HEK293T (cell line): ENCODE measurements at regions not wholly inside any gene's neighbourhood (a gene's known extent, or its start where the extent isn't known, plus 50 kb on each side); places are given as distances from the start of the nearest gene placed in this dataset.

Source experiments
- CTCF ChIA-PET: fragments of 350-600 bp; formaldehyde crosslinking; extraction: SDS; loops from one replicate; lab custom pipeline; 2021; ENCODE audit warnings: antibody characterized with exemption, inconsistent platforms; lab: Yijun Ruan, JAX
- POLR2A ChIA-PET: fragments of 350-600 bp; formaldehyde crosslinking; extraction: SDS; loops from one replicate; lab custom pipeline; 2020; ENCODE audit warnings: antibody characterized with exemption, inconsistent platforms; lab: Yijun Ruan, JAX
- DNase-seq: peaks from one replicate; pipeline ENCODE4 v3.0.0; 2012; ENCODE audit warnings: mixed read lengths; ENCODE audit errors: extremely low spot score
- ARNT ChIP-seq: fragments of 450-650 bp; IDR thresholded peaks from 2 replicates; pipeline ENCODE4 v1.6.1; 2017; ENCODE audit warnings: mild to moderate bottlenecking
- BHLHE40 ChIP-seq: fragments of 450-650 bp; IDR thresholded peaks from 2 replicates; pipeline ENCODE4 v1.6.1; 2016; ENCODE audit warnings: mild to moderate bottlenecking, moderate library complexity, borderline replicate concordance
- CTBP1 ChIP-seq: fragments of 450-650 bp; IDR thresholded peaks from 2 replicates; pipeline ENCODE4 v1.6.1; 2016; ENCODE audit warnings: borderline replicate concordance
- ELF4 ChIP-seq: fragments of 450-650 bp; IDR thresholded peaks from 2 replicates; pipeline ENCODE4 v1.6.1; 2017; ENCODE audit warnings: antibody characterized with exemption
- FOXA1 ChIP-seq: fragments of 450-650 bp; IDR thresholded peaks from 2 replicates; pipeline ENCODE4 v1.6.1; 2016; ENCODE audit warnings: mild to moderate bottlenecking
- FOXK2 ChIP-seq: fragments of 450-650 bp; IDR thresholded peaks from 2 replicates; pipeline ENCODE4 v1.6.1; 2016; ENCODE audit warnings: mild to moderate bottlenecking
- FOXM1 ChIP-seq: fragments of 450-650 bp; IDR thresholded peaks from 2 replicates; pipeline ENCODE4 v1.6.1; 2017; ENCODE audit warnings: mild to moderate bottlenecking, borderline replicate concordance
- HDGF ChIP-seq: fragments of 450-650 bp; IDR thresholded peaks from 2 replicates; pipeline ENCODE4 v1.6.1; 2017; ENCODE audit warnings: antibody characterized with exemption, borderline replicate concordance
- L3MBTL2 ChIP-seq: fragments of 450-650 bp; conservative IDR thresholded peaks from 2 replicates; pipeline ENCODE4 v1.6.1; 2016; ENCODE audit warnings: mild to moderate bottlenecking
- LEF1 ChIP-seq: fragments of 450-650 bp; IDR thresholded peaks from 2 replicates; pipeline ENCODE4 v1.6.1; 2017; ENCODE audit warnings: mild to moderate bottlenecking, borderline replicate concordance
- NFRKB ChIP-seq: fragments of 450-650 bp; IDR thresholded peaks from 2 replicates; pipeline ENCODE4 v1.6.1; 2016; ENCODE audit warnings: mild to moderate bottlenecking, moderate library complexity
- SP1 ChIP-seq: fragments of 450-650 bp; IDR thresholded peaks from 2 replicates; pipeline ENCODE4 v1.6.1; 2017
- SUZ12 ChIP-seq: fragments of 450-650 bp; IDR thresholded peaks from 2 replicates; pipeline ENCODE4 v1.6.1; 2016; ENCODE audit warnings: mild to moderate bottlenecking
- TARDBP ChIP-seq: fragments of 450-650 bp; IDR thresholded peaks from 2 replicates; pipeline ENCODE4 v1.6.1; 2016
- ZNF384 ChIP-seq: fragments of 450-650 bp; IDR thresholded peaks from 2 replicates; pipeline ENCODE4 v1.6.1; 2016
- TF ChIP-seq, protein P1 (sequence below): fragments of 450-650 bp; IDR thresholded peaks from 2 replicates; pipeline ENCODE4 v1.6.1; 2016

- CTCF ChIA-PET = interaction anchor here (1.0 kb wide), 1 partner anchor 31 kb away, joined by 3 read pairs; no protein-coding TSS in a partner anchor
- no peak for TF ChIP-seq SP1
- no peak for TF ChIP-seq LEF1
- no peak for TF ChIP-seq NFRKB
- TF ChIP-seq ARNT = no peak
- TF ChIP-seq CTBP1 = no peak
- TF ChIP-seq ELF4 = no peak
- no peak for TF ChIP-seq L3MBTL2
- TF ChIP-seq, protein P1, sequence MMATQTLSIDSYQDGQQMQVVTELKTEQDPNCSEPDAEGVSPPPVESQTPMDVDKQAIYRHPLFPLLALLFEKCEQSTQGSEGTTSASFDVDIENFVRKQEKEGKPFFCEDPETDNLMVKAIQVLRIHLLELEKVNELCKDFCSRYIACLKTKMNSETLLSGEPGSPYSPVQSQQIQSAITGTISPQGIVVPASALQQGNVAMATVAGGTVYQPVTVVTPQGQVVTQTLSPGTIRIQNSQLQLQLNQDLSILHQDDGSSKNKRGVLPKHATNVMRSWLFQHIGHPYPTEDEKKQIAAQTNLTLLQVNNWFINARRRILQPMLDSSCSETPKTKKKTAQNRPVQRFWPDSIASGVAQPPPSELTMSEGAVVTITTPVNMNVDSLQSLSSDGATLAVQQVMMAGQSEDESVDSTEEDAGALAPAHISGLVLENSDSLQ = no peak
- no peak for TF ChIP-seq FOXA1
- no peak for TF ChIP-seq SUZ12
- TF ChIP-seq FOXK2 = no peak
- no peak for TF ChIP-seq FOXM1
- TF ChIP-seq ZNF384 = no peak
- no peak for DNase-seq
- POLR2A ChIA-PET = interaction anchor here (0.8 kb wide), 1 partner anchor 64 kb away, joined by 3 read pairs; no protein-coding TSS in a partner anchor
Measured at GRCh38 chr5:124819201-124819600, 72.8 kb upstream of the ZNF608 start.

DNA sequence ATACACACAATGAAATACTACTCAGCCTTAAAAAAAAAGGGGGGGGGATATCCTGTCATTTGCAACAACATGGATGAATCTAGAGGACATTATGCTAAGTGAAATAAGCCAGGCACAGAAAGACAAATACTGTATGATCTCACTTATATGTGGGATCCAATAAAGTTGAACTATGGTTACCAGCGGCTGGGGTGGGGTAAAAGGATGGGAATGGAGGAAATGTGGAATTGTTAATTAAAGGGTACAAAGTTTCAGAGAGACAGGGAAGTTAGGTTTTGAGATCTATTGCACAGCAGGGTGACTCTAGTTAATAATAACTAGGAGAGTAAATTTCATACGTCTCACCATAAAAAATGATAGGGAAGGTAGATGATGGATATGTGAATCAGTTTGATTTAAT, 76.2 kb upstream of the ZNF608 start:
- CTCF ChIA-PET = no interaction called here
- DNase-seq = no peak
- POLR2A ChIA-PET = no interaction called here
- TF ChIP-seq ARNT = no peak
- TF ChIP-seq HDGF = no peak
- TF ChIP-seq FOXA1 = no peak
- no peak for TF ChIP-seq L3MBTL2
- no peak for TF ChIP-seq ELF4
- no peak for TF ChIP-seq TARDBP
- TF ChIP-seq SP1 = no peak

GRCh38 chr5:124823380-124823779, 76.9 kb upstream of the ZNF608 start:
- ChIA-PET CTCF (no interaction called here), POLR2A (no interaction called here)
- TF ChIP-seq, protein P1 = no peak
- TF ChIP-seq SP1 (no peak), LEF1 (no peak), FOXK2 (no peak), ARNT (no peak), NFRKB (no peak)
- no peak for DNase-seq

- TF ChIP-seq, protein P1 = no peak
- TF ChIP-seq HDGF (no peak), TARDBP (no peak), FOXA1 (no peak), ELF4 (no peak), FOXK2 (no peak), NFRKB (no peak), BHLHE40 (no peak), ZNF384 (no peak), CTBP1 (no peak), ARNT (no peak), SP1 (no peak), FOXM1 (no peak), LEF1 (no peak), SUZ12 (no peak), L3MBTL2 (no peak)
- no peak for DNase-seq
- ChIA-PET POLR2A (no interaction called here), CTCF (interaction anchor here (0.6 to 1.0 kb wide), 2 partner anchors 17 to 148 kb away, joined by 3 to 4 read pairs; no protein-coding TSS in a partner anchor)
Measured at GRCh38 chr5:124824637-124825158, 78.3 kb upstream of the ZNF608 start.

- TF ChIP-seq CTBP1 (no peak), FOXA1 (no peak), NFRKB (no peak), TARDBP (no peak), FOXM1 (no peak), L3MBTL2 (no peak)
- ChIA-PET CTCF (interaction anchor here (1.0 kb wide), 1 partner anchor 17 kb away, joined by 4 read pairs; no protein-coding TSS in a partner anchor), POLR2A (no interaction called here)
- no peak for DNase-seq
Measured at GRCh38 chr5:124825250-124825982, 79.0 kb upstream of the ZNF608 start.

DNA sequence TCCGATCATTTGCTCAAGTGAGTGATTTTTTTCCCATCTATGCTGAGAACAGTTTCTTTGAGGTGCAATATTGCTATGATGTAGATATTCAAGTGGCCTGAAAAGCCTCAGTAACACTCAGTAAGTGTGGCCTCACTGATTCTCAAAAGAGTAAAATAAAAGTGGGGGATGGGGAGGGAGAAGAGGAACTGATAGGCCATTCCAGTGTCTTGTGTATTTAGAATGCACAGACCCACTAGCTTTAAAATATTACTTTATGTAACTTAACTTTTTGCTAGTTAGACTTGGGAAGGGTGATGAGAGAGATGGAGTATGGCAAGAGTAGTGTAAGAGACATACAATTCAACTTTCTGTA, 79.5 kb upstream of the ZNF608 start:
- CTCF ChIA-PET = no interaction called here
- POLR2A ChIA-PET = no interaction called here
- TF ChIP-seq BHLHE40 = no peak
- no peak for TF ChIP-seq SP1
- no peak for TF ChIP-seq FOXA1
- no peak for TF ChIP-seq CTBP1
- DNase-seq = no peak
